GM18519 (cell line): ENCODE measurements at regions not wholly inside any gene's neighbourhood (a gene's known extent, or its start where the extent isn't known, plus 50 kb on each side); places are given as distances from the start of the nearest gene placed in this dataset.

Experiments
- ATAC-seq: cut with Tn5 transposase; IDR thresholded peaks from one replicate; pipeline ENCODE4 v1.9.1; 2021; ENCODE audit warnings: mild to moderate bottlenecking, moderate library complexity; ENCODE audit not compliant: unreplicated experiment, low FRiP score

DNA sequence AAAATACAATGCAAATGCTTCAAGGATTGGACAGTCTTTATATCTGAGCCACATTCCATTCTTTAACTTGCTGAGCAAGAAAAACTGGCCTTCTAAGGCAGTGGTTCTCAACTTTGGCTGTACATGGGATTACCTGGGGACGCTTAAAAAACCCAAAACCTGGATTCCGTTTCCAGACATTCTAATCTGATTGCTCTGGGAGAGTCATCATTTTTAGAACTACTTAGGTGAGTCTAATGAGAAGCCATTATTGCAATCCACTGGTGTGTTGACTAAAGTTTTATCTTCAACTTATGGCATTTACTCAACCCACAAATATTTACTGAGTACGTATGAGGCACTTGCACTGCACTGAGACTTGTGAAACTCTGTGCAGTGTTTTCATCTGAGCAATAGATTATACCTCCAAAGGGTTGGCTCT, 195.7 kb upstream of the ATP11B start:
- ATAC-seq, result no peak

DNA sequence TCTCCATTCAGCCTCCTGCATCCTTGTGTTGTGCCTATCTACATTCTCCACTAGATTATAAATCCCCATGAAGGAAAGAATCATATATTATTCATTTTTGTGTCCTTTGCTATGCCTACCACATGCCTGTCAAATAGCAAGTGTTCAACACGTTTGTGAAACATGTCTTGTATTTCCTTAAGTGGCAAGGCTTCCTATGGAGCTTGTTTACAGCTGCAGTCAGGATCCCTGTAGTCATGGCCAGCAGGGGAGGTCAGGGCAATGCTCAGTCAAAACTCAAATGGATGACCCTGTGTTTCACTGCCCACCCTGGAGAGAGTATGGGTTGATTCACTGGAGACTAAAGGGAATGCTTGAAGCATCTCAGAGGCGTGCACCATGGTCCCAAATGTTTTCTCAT, 191.7 kb upstream of the ATP11B start:
- ATAC-seq, result no peak

DNA sequence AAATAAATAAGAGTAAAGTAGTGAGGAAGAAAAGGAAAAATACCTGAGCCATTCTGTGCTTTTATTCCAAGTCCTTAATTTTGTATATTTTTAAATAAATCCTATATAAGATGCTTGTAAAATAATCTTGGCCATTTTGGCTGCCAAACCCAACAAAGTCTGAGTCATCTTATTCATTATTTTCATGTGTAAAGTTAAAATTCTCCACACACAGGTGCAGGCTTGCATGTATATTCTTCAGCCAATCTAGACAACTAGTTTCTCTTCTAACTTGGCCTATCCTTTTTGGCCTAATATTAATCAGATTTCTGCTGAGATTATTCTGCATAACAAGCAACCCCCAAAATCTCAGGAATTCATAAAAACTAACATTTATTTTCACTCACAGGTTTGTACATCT, 189.8 kb upstream of the ATP11B start:
- no peak for ATAC-seq

DNA sequence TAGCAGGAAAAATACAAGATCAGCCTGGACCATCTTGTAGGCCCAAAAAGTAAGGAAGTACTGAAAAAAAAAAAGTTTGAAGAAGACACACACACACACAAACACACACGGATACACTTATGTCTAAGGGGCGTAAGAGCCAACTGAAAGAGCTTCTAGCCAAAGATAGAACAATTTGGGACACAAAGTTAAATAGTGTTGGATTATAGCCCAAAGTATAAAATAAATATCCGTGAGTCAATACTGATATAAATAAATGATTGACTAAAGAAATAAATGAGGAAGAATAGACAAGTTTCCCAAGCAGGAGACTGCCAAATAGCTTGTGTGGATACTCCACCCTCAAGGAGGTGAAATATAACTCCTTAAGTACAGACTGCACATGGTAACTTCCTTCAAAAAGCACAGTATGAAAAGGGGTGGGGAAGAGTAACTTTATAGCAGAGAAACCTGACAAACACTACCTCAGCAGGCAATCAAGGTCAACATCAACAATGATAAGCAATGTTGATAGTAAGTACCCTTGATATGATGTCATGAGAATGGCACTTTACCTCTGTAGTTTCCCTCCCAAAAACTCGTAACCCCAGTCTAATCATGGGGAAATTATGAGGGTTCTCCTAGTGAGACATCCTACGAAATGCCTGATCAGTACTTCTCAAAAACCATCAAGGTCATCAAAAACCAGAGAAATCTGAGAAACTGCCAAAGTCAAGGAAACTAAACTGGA, 187.3 kb upstream of the ATP11B start:
- ATAC-seq, result no peak

DNA sequence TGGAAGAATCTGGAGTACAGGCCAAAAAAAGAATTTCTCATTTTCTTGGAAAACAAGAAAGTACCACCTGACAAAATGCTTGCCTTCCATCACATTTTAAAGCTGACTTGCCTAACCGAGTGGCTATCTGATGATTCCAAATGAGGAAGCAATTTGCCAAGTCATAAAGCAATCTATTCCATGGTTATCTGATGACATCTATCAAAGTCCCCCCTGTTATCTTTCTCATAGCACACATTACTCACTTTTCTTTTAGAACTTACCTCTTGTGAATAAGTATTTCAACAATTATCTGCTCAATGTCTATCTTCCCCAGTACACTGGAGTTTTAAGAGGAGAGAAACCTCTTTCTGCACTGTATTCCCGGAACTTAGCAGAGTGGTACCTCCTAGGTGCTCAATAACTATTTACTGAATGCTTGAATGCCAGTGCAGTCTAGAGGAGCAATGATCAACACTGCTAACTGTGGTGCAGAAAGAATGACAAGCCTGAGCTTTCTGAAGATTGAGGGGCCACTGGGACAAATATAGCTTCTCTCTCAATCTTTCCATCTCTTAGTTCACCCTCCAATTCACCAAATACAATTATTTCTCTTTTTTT, 186.3 kb upstream of the ATP11B start:
- ATAC-seq, result no peak

DNA sequence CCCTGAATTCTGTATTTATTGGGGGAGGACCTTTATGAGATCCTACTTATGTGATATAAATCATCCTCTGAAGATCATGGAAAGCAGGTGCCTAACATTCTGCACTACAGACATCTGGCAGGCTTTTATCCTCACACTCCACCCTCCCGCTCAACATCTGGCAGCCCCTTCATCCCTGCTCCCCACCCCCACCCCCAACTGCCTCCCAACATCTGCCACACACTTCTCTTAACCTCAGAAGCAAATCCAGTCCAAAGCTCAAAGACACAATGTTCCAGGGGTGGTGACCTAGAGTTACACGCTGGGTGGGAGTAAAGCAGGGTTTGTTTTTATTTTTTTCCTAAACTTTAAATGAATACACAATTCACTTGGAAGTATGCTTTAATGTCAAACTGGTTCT, 184.5 kb upstream of the ATP11B start:
- no peak for ATAC-seq

DNA sequence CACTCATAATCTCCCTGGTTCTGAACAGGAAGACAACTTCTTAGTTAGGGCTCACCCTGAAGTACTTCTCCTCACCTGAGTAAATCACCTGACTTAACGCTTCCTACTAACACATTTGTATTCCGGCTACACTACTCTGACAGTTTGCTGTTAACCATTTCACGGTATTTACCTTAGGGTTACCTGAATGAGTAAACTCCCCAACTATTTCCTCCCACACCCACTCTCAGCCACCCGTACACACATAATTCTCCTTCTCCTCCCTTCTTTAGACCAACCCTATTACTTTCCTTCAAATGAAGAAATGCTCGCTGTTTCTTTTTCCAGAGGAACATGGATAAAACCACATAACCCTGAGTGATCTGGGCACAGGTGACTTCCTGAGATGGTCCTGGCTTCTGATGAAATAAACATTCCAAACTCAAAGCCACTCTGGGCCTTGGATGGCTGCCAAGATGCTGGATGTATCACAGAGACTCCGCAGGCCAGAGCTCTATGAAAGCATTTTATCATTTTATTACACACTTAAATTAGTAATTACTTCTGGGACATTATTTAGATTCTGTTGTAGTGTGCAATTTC, 183.6 kb upstream of the ATP11B start:
- ATAC-seq, result no peak

DNA sequence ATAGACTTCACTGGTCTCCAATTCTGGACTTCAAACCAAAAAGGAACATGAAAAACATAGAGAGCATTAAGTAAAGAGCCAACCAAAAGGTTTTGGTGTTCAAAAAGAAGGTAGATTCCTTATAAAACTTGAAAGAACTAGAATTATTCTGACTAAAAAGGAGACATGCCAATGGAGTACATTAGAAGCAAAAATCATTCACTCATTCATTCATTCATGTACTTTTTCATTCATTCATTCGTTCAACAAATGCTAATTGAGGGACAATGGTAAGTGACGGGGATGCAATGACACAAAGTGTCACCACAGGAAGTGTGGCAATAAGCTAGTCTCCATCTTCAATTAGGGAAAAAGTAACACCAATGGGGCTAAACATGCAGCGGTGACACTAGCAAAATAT, 181.0 kb upstream of the ATP11B start:
- no peak for ATAC-seq

DNA sequence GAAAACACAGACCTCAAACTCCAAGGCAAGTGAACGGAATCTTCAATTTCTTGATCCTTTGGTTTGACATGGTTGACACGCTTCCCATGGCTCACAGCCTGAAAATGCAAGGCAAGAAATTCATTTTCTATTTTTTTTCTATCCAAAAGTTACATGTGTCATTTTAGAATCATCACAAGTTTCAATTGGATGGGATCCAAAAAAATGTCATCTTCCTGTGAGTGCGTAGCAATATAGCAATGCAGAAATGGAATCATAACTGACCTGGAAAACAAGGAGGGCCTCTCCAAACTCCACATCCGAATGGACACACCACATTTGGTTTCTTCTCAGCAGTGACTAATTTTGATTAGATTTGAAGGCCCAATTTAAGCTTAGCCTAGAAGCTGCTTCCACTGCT, 175.8 kb upstream of the ATP11B start:
- no peak for ATAC-seq

DNA sequence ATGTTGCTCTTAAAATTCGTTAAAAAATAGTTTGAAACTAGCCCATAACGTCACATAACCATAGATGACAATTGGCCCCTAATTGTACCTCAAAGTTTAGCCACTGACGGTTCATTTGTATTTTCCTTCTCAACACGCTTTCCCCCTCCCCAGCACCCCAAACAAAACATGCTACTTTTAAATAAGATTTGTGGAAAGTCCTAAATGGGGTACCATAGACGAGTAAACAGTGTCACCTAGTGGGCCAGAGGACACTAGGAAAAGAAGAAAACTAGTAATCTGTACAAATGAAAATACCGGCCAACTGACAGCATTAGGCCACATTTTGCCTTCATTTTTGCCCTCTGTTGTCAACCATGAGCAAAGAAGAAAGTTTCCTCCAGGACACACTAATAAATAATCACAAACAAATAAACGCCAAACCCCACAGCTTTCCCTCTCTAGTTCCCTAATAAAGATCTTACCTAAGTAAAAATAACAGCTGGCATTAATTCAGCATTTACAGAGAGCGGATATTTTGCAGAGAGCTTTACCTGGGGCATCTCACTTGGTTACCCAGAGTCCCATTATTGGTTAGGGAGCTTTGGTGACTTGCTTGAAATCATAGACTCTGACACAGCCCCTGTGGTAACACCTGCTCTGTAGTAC, 175.1 kb upstream of the ATP11B start:
- ATAC-seq, result no peak

DNA sequence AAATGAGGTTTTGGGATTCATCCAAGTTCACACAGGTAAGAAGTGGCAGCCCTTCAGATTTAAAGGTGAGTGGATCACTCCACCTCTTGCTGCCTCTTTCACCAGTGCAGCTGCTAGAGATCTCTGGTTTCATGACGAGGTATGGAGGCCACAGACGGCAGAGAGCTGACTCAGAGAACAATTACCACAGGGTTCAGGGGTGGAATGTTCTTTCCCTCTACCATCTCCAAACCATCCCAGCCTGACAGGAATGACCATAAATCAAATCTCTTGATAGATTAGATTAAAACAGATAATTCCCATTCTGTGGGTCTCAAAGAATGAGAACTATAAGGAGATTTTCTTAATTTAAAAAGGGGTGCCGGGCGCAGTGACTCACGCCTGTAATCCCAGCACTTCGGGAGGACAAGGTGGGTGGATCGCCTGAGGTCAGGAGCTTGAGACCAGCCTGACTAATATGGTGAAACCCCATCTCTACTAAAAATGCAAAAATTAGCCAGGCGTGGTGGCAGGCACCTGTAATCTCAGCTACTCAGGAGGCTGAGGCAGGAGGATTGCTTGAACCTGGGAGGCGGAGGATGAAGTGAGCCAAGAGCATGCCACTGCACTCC, 174.2 kb upstream of the ATP11B start:
- no peak for ATAC-seq

DNA sequence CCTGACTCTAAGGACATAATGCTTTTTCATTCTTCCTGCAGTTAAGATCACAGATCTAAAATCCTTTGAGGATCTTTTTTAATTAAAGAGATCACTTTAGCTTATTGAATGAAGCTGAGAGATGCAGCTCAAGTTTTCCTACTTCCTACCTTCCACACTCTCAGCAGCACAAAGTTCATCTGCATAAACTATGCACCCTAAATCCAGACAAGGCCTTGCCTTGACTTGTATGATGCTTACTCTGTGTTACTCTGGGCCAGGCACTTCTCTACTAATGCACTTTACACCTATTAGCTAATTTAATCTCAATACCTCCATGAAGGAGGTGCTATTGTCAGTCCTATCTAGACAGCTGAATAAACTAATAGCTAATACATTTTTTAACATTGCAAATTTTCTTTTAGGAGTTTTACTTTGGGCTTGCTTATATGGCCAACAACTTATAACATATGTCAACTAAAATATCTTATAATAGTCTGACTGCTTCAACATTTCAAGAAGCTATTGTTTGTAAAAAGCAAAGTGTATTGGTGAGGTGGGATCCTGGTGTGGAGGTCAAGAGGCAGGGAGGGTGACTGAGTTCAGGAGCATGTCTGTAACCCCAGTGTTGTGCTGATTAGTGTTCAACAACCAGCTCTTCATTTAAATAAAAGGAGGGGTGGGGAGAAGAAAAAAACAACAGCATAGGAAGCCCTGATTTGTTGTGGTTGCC, 172.4 kb upstream of the ATP11B start:
- no peak for ATAC-seq

DNA sequence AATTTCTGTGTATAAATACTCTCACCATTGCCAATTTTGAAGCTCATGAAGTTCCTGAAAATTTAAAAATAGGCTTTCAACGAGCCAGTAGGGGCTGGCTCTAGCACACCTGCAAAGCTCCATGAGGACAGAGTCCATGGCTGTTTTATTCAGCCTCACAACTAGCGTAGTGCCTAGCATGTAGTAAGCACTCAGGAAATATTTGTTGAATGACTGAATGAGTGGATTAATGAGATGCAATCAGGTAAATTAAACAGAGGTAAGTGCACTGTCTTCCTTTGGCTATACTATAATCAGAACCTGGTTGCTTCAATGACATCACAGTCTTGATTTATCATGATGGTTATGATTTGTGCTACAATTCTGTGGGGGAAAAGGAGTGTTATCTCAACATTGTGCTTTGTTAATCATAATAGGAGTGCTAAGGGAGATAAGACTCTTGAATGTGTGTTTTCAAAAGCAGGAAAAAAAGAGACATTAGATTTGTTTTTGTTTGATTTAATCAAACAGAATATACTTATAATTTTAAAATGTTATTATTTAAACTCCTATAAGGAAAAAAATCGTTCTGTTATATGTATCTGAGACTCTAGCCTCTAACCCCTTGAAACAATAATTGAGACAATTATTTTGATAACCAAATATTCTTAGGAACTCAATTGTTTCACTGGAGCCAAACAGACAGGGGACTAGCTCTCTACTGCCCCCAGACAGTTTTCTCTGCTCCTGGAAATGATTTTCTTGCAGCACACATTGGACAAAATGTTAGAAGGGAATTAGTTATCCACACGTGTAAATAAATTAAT, 171.7 kb upstream of the ATP11B start:
- no peak for ATAC-seq

DNA sequence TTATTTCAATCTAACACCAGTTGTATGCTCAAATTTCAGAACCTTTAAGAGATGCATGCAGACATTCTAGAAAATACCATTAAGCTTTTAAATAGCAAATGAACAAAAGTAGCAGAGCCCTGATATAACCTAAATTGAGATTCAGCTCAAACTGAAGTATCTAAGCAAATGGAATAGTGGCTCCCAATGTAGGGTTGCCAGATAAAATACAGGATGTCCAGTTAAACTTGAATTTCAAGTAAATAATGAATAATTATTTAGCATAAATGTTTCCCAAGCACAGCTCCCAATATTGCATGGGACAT, 171.1 kb upstream of the ATP11B start:
- no peak for ATAC-seq

DNA sequence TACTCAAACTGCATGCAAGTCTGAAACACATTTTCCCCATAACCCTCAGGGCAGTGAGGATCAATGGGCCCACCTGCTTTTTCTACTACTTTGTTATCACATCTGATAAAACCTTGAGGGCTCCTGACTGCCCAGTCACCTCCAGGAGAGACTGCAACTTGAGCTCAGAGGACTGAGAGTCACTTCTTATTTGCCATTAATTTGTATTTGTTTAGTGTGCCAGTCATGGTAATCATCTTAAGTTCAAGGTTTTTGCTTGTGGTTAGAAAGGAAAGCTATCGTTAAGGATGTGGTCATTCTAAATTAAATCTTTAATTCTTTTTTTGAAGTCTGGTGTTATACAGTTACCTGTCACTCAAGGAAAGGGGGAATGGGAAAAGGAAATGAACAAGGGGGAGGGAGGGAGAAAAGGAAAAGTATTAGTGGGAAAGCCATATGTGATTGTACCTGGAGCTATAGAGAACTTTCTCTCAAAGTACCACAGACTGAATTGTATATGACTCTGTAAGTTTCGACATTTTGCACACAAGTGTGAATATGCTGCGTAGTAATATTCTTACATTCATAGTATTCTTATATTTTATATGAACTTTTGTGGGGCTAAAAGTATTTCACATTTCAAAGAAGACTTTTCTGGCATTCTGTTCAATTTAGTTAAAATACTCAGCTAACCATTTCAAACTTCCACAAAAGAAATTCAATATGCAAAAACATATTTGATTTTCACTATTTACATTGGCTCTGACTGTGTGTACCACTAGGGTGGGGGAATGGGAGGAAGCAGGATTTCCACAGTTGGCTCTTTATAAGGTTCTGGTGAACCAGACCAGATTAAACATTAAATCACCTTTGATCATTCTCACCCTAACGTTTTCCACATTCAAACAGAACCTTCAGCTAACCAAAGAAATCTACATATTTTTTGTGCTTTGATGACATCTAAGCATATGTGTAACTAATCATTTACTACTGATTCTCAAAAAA, 166.5 kb upstream of the ATP11B start:
- ATAC-seq, result no peak

DNA sequence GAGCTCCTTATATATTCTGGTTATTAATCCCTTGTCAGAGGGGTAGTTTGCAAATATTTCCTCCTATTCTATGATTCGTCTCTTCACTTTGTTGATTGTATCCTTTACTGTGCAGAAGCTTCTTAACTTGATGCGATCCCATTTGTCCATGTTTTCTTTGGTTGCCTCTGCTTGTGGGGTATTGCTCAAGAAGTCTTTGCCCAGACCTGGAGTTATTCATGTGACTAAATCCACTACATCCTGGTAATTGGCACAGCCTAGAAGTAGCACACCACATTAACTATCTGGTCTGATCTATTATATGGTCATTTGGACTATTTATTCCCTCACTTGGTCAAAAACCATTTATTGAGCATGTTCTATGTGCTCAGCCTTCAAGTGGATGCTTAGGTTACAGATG, 164.8 kb upstream of the ATP11B start:
- ATAC-seq, result no peak

DNA sequence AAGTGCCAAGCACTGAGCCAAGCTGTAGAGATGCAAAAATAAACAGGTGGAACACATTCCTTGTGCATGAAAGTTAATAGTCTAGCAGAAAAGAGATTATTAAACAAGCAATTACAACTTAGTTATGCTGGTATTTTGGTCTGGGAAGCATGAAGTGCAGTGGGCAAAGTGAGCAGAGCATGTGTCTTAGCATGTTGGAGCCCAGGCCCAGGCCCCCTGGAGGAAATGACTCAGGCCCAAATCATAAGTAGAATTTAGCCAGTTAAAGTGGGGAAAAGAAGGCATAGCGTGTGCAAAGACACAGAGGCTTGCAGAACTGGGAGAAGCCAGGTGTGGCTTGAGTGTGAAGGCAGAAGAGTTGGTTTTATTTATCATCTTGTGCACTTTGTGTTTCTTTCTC, 163.8 kb upstream of the ATP11B start:
- ATAC-seq, result no peak

DNA sequence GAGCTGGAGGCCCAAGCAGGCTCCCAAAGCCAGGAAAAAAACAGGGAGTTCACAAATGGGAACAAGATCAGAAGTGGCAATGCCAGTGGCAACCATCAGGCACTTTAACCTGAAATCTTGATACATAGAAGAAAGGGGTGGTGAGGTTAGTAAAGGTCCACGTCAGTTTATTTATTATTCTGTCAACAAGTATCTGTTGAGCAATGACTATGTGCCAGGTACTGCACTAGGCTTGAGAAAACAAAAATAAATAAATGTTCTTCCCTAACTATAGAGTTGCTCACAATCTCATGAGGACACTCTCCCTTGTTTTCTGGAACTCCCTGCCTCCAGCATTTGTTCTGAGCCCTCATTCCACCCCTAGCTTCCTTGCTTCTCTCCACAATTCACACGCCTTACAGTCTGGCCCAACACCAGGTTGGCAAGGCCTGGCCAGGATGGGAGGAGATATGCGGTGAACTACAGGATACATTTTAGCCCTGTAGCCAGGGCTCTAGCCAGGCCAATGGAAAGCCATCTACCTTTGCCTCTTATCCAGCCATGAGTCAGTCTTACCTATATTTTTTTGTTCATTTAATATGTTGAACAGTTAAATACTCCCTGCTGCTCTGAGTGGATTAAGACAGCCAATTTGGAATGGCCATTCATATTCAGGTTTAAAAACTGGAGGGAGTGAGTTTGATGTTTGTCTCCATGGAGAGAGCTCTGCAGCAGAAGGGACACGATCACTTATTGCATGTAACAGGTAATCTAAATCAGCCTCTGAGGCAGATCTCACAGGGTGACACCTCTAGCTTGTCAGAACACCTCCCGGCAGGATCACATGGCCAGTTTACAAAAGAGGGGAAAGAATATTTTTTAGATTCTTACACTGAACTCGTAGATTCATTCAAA, 161.9 kb upstream of the ATP11B start:
- no peak for ATAC-seq
